Adrenal gland (tissue), 5 donors: ENCODE measurements at regions not wholly inside any gene's neighbourhood (a gene's known extent, or its start where the extent isn't known, plus 50 kb on each side); places are given as distances from the start of the nearest gene placed in this dataset.

Experiments
- POLR2A ChIP-seq, 2 donors: fragments of 450-650 bp; IDR thresholded peaks; one replicate each; pipeline ENCODE4 v1.6.1; 2017; ENCODE audit warnings: antibody characterized with exemption in 2 of 2, mild to moderate bottlenecking in 2 of 2, moderate library complexity in 1 of 2
- TF ChIP-seq, protein P1 (sequence below), 6 experiments: fragments of 450-650 bp in 4 of 6; fragments of 200-600 bp in 2 of 6; sonication (generic) in 1 of 6; IDR thresholded peaks; 1 replicate in 5 of 6; 2 replicates in 1 of 6; pipeline versions ENCODE4 v1.5.1 to v1.8.0; 2016 to 2021; ENCODE audit warnings: antibody characterized with exemption in 6 of 6, mild to moderate bottlenecking in 2 of 6, moderate library complexity in 1 of 6
- donor health status: DM: no; HTN: no; CAD: no.

DNA sequence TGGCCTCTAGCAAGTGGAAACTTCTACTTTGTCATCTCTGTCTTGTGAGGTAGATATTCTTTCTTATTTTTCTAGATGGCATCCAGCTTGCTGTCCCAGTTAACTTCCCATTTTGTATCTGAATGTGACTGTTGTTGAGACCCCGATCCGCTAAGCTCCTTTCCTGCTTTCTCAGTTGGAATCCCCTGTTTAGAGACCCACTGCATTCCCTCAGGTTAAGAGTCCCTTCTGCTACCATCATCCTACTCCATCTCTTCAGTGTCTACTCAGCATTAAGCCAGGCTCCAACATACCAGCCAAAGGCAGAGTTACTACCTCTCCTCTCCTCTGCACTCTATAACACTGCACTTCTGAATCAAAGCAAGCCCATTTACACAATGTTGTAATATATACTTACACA, 1300.4 kb upstream of the CHAC2 start:
- TF ChIP-seq, protein P1, sequence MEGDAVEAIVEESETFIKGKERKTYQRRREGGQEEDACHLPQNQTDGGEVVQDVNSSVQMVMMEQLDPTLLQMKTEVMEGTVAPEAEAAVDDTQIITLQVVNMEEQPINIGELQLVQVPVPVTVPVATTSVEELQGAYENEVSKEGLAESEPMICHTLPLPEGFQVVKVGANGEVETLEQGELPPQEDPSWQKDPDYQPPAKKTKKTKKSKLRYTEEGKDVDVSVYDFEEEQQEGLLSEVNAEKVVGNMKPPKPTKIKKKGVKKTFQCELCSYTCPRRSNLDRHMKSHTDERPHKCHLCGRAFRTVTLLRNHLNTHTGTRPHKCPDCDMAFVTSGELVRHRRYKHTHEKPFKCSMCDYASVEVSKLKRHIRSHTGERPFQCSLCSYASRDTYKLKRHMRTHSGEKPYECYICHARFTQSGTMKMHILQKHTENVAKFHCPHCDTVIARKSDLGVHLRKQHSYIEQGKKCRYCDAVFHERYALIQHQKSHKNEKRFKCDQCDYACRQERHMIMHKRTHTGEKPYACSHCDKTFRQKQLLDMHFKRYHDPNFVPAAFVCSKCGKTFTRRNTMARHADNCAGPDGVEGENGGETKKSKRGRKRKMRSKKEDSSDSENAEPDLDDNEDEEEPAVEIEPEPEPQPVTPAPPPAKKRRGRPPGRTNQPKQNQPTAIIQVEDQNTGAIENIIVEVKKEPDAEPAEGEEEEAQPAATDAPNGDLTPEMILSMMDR (IDR thresholded peaks at IDR 0.05) = no peak
- no peak for TF ChIP-seq POLR2A (IDR thresholded peaks at IDR 0.05)
